Kidney (tissue), 13 donors: ENCODE measurements at regions not wholly inside any gene's neighbourhood (a gene's known extent, or its start where the extent isn't known, plus 50 kb on each side); places are given as distances from the start of the nearest gene placed in this dataset.

Experiments used
- DNase-seq, 5 donors: peaks; one replicate each; pipeline ENCODE4 v3.0.0-alpha.2; 2013 to 2020
- FAIRE-seq: peaks from 2 replicates; lab custom pipeline; 2012; peaks lifted over from hg19 to GRCh38; lab: Jason Lieb, UNC
- H3K27ac ChIP-seq, 2 donors: one replicate each; pipeline ENCODE4 v1.7.0; 2013; ENCODE audit warnings: low read depth in 2 of 2, low read length in 2 of 2, inconsistent platforms in 1 of 2
- H3K27me3 ChIP-seq: one replicate; pipeline ENCODE4 v1.7.1; 2013; ENCODE audit warnings: low read length, inconsistent platforms; ENCODE audit not compliant: control insufficient read depth, insufficient read depth
- H3K36me3 ChIP-seq, 3 donors: one replicate each; pipeline versions ENCODE4 v1.7.0 to v1.7.1; 2013; ENCODE audit warnings: low read length in 3 of 3, control low read depth in 1 of 3, inconsistent platforms in 1 of 3; ENCODE audit not compliant: insufficient read depth in 3 of 3, control insufficient read depth in 2 of 3
- H3K4me1 ChIP-seq, 3 donors: one replicate each; pipeline versions ENCODE4 v1.7.0 to v1.7.1; 2013; ENCODE audit warnings: low read length in 3 of 3, inconsistent platforms in 1 of 3, low read depth in 1 of 3; ENCODE audit not compliant: control insufficient read depth in 2 of 3, insufficient read depth in 2 of 3
- H3K4me3 ChIP-seq, 3 donors: one replicate each; pipeline versions ENCODE4 v1.7.0 to v1.8.1; 2013; ENCODE audit warnings: low read length in 3 of 3, control low read depth in 1 of 3, inconsistent platforms in 1 of 3
- H3K9ac ChIP-seq, 3 donors: one replicate each; pipeline versions ENCODE4 v1.7.0 to v1.7.1; 2013; ENCODE audit warnings: low read length in 3 of 3, control low read depth in 1 of 3, inconsistent platforms in 1 of 3
- H3K9me3 ChIP-seq, 3 donors: one replicate each; pipeline versions ENCODE4 v1.7.0 to v1.7.1; 2013; ENCODE audit warnings: low read length in 3 of 3, control low read depth in 1 of 3, inconsistent platforms in 1 of 3; ENCODE audit not compliant: control insufficient read depth in 2 of 3, insufficient read depth in 1 of 3
- intact Hi-C: fragments of 100-400 bp; cut with DNase I; formaldehyde crosslinking; loops from one replicate; pipeline ENCODE4 v1.11.1; 2022
- TF ChIP-seq, protein P1 (sequence below): IDR thresholded peaks from 3 replicates; pipeline ENCODE4 v1.5.1; 2012; ENCODE audit warnings: mild to moderate bottlenecking, moderate library complexity, borderline replicate concordance; ENCODE audit not compliant: insufficient read depth; ENCODE audit errors: extremely low read depth
- donor health status: control.
- donor health status: control.
- donor health status: control.
- donor health status: control.
- donor health status: control.
- donor health status: DM: yes; HTN: yes; CAD: no.
- donor health status: Normal renal cell carcinoma (clear cell type).

DNA sequence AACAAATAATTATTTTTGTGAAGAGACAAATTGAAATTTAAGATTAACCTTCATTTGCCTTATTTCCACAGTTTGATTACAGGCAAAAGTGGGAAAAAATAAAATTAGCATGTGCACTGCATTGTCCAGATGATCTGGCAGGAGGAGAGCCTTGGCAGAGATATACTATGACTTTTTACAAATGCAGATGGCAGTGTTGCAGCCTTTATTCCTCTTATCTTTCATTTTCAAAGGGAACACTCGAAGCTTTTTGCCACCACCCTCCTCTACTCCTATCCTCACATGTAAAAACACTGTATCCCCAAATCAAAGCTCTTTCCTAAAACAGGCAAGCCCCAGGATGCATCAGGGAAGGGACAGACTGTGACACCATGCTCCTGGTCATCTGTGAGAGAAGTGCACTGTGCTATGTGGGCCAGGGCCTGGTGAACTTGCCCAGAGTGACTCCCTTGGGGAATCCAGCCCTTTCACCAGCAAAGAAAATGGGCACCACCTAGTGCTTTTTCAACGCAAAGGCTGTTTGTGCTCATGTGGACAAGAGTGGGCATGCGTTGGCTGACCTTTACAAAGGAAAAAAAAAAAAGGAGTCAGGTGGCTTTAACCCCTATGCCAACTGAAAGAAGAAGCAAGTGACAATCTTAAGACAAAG, 74.7 kb upstream of the ETAA1 start:
- Histone ChIP-seq H3K27me3 (no peaks in the 10 kb centered on the region), H3K4me3 (no peak overlapping the region), H3K9me3 (no peaks in the 10 kb centered on the region), H3K36me3 (no peaks in the 10 kb centered on the region), H3K27ac (no peak overlapping the region), H3K9ac (no peak overlapping the region), H3K4me1 (no peaks in the 10 kb centered on the region)
- intact Hi-C loops: no loop called here
- FAIRE-seq (no peak), DNase-seq (peak in 4 of 5 donors; percentile 58 to 81 (median 70))
- TF ChIP-seq, protein P1, sequence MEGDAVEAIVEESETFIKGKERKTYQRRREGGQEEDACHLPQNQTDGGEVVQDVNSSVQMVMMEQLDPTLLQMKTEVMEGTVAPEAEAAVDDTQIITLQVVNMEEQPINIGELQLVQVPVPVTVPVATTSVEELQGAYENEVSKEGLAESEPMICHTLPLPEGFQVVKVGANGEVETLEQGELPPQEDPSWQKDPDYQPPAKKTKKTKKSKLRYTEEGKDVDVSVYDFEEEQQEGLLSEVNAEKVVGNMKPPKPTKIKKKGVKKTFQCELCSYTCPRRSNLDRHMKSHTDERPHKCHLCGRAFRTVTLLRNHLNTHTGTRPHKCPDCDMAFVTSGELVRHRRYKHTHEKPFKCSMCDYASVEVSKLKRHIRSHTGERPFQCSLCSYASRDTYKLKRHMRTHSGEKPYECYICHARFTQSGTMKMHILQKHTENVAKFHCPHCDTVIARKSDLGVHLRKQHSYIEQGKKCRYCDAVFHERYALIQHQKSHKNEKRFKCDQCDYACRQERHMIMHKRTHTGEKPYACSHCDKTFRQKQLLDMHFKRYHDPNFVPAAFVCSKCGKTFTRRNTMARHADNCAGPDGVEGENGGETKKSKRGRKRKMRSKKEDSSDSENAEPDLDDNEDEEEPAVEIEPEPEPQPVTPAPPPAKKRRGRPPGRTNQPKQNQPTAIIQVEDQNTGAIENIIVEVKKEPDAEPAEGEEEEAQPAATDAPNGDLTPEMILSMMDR: peak; percentile 43

- DNase-seq (no peak), FAIRE-seq (no peak)
- no peaks in the 10 kb centered on the region for H3K27me3 ChIP-seq
- TF ChIP-seq, protein P1: no peak
- intact Hi-C loops: no loop called here
- H3K9ac ChIP-seq: no peak overlapping the region
- no peak overlapping the region for H3K27ac ChIP-seq
- H3K4me1 ChIP-seq: no peaks in the 10 kb centered on the region
- H3K9me3 ChIP-seq: no peaks in the 10 kb centered on the region
- H3K36me3 ChIP-seq: no peaks in the 10 kb centered on the region
- no peak overlapping the region for H3K4me3 ChIP-seq
Measured at GRCh38 chr2:67323209-67323991, 73.7 kb upstream of the ETAA1 start.

GRCh38 chr2:67329513-67329912, 67.6 kb upstream of the ETAA1 start:
- Histone ChIP-seq H3K27ac (no peak overlapping the region), H3K9me3 (no peaks in the 10 kb centered on the region), H3K4me1 (no peaks in the 10 kb centered on the region), H3K36me3 (no peaks in the 10 kb centered on the region), H3K27me3 (no peaks in the 10 kb centered on the region), H3K9ac (no peak overlapping the region), H3K4me3 (no peak overlapping the region)
- intact Hi-C loops: no loop called here
- DNase-seq (no peak), FAIRE-seq (no peak)
- TF ChIP-seq, protein P1: no peak
